Fibroblast of the aortic adventitia (primary cell): ENCODE measurements at regions not wholly inside any gene's neighbourhood (a gene's known extent, or its start where the extent isn't known, plus 50 kb on each side); places are given as distances from the start of the nearest gene placed in this dataset.

Source experiments
- DNase-seq: peaks from one replicate; pipeline ENCODE4 v3.0.0-alpha.2; 2010; ENCODE audit warnings: low read depth
- H3K4me3 ChIP-seq: 2 replicates; pipeline ENCODE4 v1.5.1; 2011; ENCODE audit warnings: low read depth, mild to moderate bottlenecking, control low read depth, low read length, moderate library complexity
- CTCF ChIP-seq: IDR thresholded peaks from 2 replicates; pipeline ENCODE4 v1.5.1; 2011; ENCODE audit warnings: mild to moderate bottlenecking, low read length, control low read depth, inconsistent platforms; ENCODE audit not compliant: insufficient read depth

- TF ChIP-seq CTCF: no peak
- no peak overlapping the region for H3K4me3 ChIP-seq
- DNase-seq: no peak
Measured at GRCh38 chr2:53095227-53095626, 672.4 kb upstream of the CHAC2 start.

- no peak for TF ChIP-seq CTCF
- H3K4me3 ChIP-seq: no peak overlapping the region
- DNase-seq: no peak
Measured at GRCh38 chr2:53093355-53093754, 674.2 kb upstream of the CHAC2 start.

GRCh38 chr2:53091183-53091582, 676.4 kb upstream of the CHAC2 start:
- TF ChIP-seq CTCF: no peak
- H3K4me3 ChIP-seq: no peak overlapping the region
- no peak for DNase-seq

GRCh38 chr2:53087874-53088461, 679.6 kb upstream of the CHAC2 start:
- TF ChIP-seq CTCF: no peak
- H3K4me3 ChIP-seq: no peak overlapping the region
- no peak for DNase-seq

- DNase-seq: peak; percentile 60
- TF ChIP-seq CTCF: no peak
- no peak overlapping the region for H3K4me3 ChIP-seq
Measured at GRCh38 chr2:53087262-53087873, 680.2 kb upstream of the CHAC2 start.

- DNase-seq: no peak
- no peak for TF ChIP-seq CTCF
- no peak overlapping the region for H3K4me3 ChIP-seq
Measured at GRCh38 chr2:53077413-53077812, 690.2 kb upstream of the CHAC2 start.

- no peak for DNase-seq
- no peak for TF ChIP-seq CTCF
- no peak overlapping the region for H3K4me3 ChIP-seq
Measured at GRCh38 chr2:53075760-53076159, 691.8 kb upstream of the CHAC2 start.
